Chondrocyte (in vitro differentiated cells): ENCODE measurements at regions not wholly inside any gene's neighbourhood (a gene's known extent, or its start where the extent isn't known, plus 50 kb on each side); places are given as distances from the start of the nearest gene placed in this dataset.

ENCODE experiments used
- DNase-seq: peaks from one replicate; pipeline ENCODE4 v3.0.0; 2021; ENCODE audit warnings: mixed read lengths, low spot score
- H3K27ac Mint-ChIP-seq: one replicate; pipeline ENCODE4 v1.8.0; 2021; ENCODE audit warnings: mild to moderate bottlenecking, moderate library complexity, mixed read lengths; ENCODE audit not compliant: unreplicated experiment
- H3K27me3 Mint-ChIP-seq: 2 replicates; pipeline ENCODE4 v1.8.0; 2021; ENCODE audit warnings: low read depth, mixed read lengths
- H3K36me3 Mint-ChIP-seq: 2 replicates; pipeline ENCODE4 v1.8.0; 2021; ENCODE audit warnings: low read depth, mixed read lengths
- H3K4me1 Mint-ChIP-seq: 2 replicates; pipeline ENCODE4 v1.8.0; 2021; ENCODE audit warnings: low read depth, mild to moderate bottlenecking, mixed read lengths
- H3K4me3 Mint-ChIP-seq: one replicate; pipeline ENCODE4 v1.8.0; 2021; ENCODE audit warnings: mild to moderate bottlenecking, moderate library complexity, mixed read lengths; ENCODE audit not compliant: unreplicated experiment
- H3K9me3 Mint-ChIP-seq: 2 replicates; pipeline ENCODE4 v1.8.0; 2021; ENCODE audit warnings: low read depth, mixed read lengths
- TF ChIP-seq, protein P1 (sequence below): fragments of 200-600 bp; sonication (generic); IDR thresholded peaks from 2 replicates; pipeline ENCODE4 v1.5.0; 2021; ENCODE audit warnings: antibody characterized with exemption, mild to moderate bottlenecking, moderate library complexity

DNA sequence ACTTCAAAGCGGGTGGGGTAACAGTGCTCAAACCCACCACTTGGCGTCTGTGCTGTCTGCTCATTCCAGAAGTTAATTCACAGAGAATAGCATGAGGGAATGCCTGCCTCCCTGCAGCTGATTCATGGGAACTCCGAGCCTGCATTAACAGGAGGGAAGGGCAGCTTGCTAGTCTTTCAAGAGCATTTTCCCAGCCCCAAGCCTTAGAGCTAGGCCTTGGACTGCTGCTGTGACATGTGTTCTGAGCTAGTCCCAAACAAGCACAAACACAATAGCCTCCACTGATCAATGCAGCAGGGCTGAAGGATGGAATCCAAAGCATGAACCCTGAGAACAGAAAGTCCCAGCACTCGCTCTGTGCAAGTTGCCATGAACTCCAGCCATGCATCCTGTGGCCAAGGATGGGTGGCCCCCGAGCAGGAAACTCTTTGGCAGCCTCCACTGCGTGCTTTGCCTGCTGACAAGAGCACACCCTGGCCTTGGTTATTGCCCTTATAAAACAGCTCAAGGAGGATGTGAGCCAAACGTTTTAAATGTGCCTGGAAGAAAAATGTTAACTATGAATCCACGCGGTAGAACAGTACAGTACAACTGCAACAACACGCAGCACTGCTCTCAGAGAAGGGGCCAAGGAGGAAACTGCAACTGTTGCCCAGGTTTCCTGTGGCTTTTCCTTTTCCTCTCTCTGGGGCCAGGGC is 653.1 kb upstream of the KLF4 start:
- Mint-ChIP-seq H3K4me1 (peaks cover 13% of the 10 kb centered on the region), H3K4me3 (no peak overlapping the region), H3K27ac (peak overlapping the region; percentile 97), H3K9me3 (peaks cover 4% of the 10 kb centered on the region), H3K36me3 (no peaks in the 10 kb centered on the region), H3K27me3 (peaks cover 5% of the 10 kb centered on the region)
- TF ChIP-seq, protein P1, sequence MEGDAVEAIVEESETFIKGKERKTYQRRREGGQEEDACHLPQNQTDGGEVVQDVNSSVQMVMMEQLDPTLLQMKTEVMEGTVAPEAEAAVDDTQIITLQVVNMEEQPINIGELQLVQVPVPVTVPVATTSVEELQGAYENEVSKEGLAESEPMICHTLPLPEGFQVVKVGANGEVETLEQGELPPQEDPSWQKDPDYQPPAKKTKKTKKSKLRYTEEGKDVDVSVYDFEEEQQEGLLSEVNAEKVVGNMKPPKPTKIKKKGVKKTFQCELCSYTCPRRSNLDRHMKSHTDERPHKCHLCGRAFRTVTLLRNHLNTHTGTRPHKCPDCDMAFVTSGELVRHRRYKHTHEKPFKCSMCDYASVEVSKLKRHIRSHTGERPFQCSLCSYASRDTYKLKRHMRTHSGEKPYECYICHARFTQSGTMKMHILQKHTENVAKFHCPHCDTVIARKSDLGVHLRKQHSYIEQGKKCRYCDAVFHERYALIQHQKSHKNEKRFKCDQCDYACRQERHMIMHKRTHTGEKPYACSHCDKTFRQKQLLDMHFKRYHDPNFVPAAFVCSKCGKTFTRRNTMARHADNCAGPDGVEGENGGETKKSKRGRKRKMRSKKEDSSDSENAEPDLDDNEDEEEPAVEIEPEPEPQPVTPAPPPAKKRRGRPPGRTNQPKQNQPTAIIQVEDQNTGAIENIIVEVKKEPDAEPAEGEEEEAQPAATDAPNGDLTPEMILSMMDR: peak; percentile 35
- no peak for DNase-seq

DNA sequence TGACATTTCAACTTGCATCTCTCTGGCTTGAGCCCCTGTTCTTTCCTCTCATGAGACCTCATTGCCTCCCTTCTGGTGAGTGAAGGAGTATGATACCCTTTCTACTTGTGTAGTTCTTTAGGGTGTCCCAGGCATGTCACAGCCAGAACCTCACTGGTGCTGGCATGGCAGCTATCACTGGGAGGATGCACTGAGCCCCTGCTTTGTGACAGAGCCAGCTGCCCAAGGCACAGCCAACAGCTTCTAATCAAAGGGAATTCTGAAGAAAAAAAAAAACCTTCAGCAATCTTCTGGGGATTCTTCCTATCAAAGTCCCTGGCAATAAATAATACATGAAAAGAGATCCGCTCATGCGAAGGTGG is 652.6 kb upstream of the KLF4 start:
- peaks cover 4% of the 10 kb centered on the region for H3K9me3 Mint-ChIP-seq
- peak overlapping the region; percentile 97 for H3K27ac Mint-ChIP-seq
- peaks cover 16% of the 10 kb centered on the region for H3K4me1 Mint-ChIP-seq
- H3K4me3 Mint-ChIP-seq: no peak overlapping the region
- no peak for DNase-seq
- TF ChIP-seq, protein P1: no peak
- H3K36me3 Mint-ChIP-seq: no peaks in the 10 kb centered on the region
- H3K27me3 Mint-ChIP-seq: no peaks in the 10 kb centered on the region

DNA sequence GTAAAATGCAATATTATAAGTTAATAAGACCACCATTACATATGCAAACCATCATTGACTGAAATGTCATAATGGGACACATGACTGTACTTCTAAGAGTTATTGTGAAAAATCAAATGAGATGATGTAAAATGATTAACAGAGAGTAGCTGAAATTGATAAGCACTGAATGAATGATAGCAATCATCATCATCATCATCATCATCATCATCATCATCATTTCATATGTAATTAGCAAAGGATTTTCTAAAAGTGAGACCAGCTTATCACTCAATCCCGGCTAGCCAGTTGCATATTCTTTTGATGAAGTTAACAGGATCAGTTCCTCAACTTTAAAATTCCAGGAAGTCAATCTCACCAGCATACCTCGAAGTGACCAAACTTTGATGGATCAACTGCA is 650.3 kb upstream of the KLF4 start:
- no peak for DNase-seq
- no peak overlapping the region for H3K4me3 Mint-ChIP-seq
- H3K9me3 Mint-ChIP-seq: no peaks in the 10 kb centered on the region
- H3K36me3 Mint-ChIP-seq: no peaks in the 10 kb centered on the region
- H3K27me3 Mint-ChIP-seq: no peaks in the 10 kb centered on the region
- no peak overlapping the region for H3K27ac Mint-ChIP-seq
- H3K4me1 Mint-ChIP-seq: peaks cover 22% of the 10 kb centered on the region
- TF ChIP-seq, protein P1: no peak

DNA sequence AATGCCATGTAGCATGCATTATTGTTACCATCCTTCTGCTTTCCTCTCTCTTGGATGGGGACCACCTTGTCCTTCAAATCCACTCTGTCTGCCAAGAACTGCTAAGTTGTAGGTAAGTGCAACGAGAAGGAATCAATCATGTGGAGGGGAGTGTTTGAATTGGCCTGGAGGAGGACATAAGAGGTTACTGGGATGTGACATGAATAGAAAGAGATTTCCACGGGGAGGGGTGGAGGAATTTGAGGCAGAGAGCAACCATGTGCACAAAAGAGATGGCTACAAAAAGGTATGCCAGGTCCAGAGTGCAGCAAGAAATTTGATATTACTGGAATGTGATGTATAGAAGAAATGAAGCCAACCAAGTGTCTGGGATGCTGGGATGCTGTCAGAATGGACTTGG is 648.9 kb upstream of the KLF4 start:
- H3K4me3 Mint-ChIP-seq: no peak overlapping the region
- H3K36me3 Mint-ChIP-seq: no peaks in the 10 kb centered on the region
- H3K27ac Mint-ChIP-seq: no peak overlapping the region
- peaks cover 22% of the 10 kb centered on the region for H3K4me1 Mint-ChIP-seq
- no peaks in the 10 kb centered on the region for H3K9me3 Mint-ChIP-seq
- no peak for DNase-seq
- peaks cover 2% of the 10 kb centered on the region for H3K27me3 Mint-ChIP-seq
- TF ChIP-seq, protein P1: no peak

- no peak for DNase-seq
- Mint-ChIP-seq H3K9me3 (no peaks in the 10 kb centered on the region), H3K36me3 (no peaks in the 10 kb centered on the region), H3K4me1 (peaks cover 9% of the 10 kb centered on the region), H3K27me3 (peaks cover 5% of the 10 kb centered on the region), H3K4me3 (no peak overlapping the region), H3K27ac (no peak overlapping the region)
- TF ChIP-seq, protein P1: no peak
Observed at GRCh38 chr9:108136656-108137055, 647.1 kb upstream of the KLF4 start.
